GM12878 (cell line): ENCODE measurements at regions not wholly inside any gene's neighbourhood (a gene's known extent, or its start where the extent isn't known, plus 50 kb on each side); places are given as distances from the start of the nearest gene placed in this dataset.

Experiments used
- ATAC-seq: fragments of 200-7000 bp; cut with Tn5 transposase; 3 replicates; pipeline ENCODE4 v1.9.1; 2020; ENCODE audit warnings: mild to moderate bottlenecking, moderate library complexity
- BruUV-seq: library from RNA; stranded (reverse); fragments of 400-500 nt; replicated peaks from 2 replicates; lab custom pipeline; 2021; lab: Mats Ljungman, UMichigan
- CTCF ChIA-PET: fragments of 300-600 bp; sonication (Branson Sonifier 250); formaldehyde crosslinking; extraction: SDS; loops from one replicate; lab custom pipeline; 2021; ENCODE audit warnings: inconsistent platforms; lab: Yijun Ruan, JAX
- POLR2A ChIA-PET: fragments of 350-600 bp; formaldehyde crosslinking; extraction: SDS; loops from one replicate; lab custom pipeline; 2021; ENCODE audit warnings: inconsistent platforms; lab: Charles Lee
- RAD21 ChIA-PET: fragments of 300-600 bp; sonication (Branson Sonifier 250); formaldehyde crosslinking; loops from one replicate; lab custom pipeline; 2023; ENCODE audit warnings: antibody characterized with exemption; ENCODE audit not compliant: unreplicated experiment; lab: Charles Lee
- SMC1A ChIA-PET: fragments of 300-600 bp; sonication (Branson Sonifier 250); formaldehyde crosslinking; loops from one replicate; lab custom pipeline; 2023; ENCODE audit not compliant: unreplicated experiment, uncharacterized antibody; lab: Charles Lee
- DNase-seq: peaks from one replicate; pipeline ENCODE4 v3.0.0-alpha.2; 2011; ENCODE audit warnings: low read depth, low spot score
- FAIRE-seq: peaks from 3 replicates; lab custom pipeline; 2011; peaks lifted over from hg19 to GRCh38; lab: Jason Lieb, UNC
- H2AFZ ChIP-seq: 2 replicates; pipeline ENCODE4 v1.6.0; 2011; ENCODE audit warnings: low read depth, low read length, control low read depth; ENCODE audit not compliant: control insufficient read depth
- H3K27ac ChIP-seq: 2 replicates; pipeline ENCODE4 v1.5.1; 2011; ENCODE audit warnings: control low read depth; ENCODE audit not compliant: control insufficient read depth, insufficient read depth
- H3K27me3 ChIP-seq, 2 experiments: replicated peaks in 1 of 2; 2 replicates each; pipeline versions ENCODE4 v1.6.0 to v1.6.1; 2011; ENCODE audit warnings: low read length in 1 of 2; ENCODE audit not compliant: control insufficient read depth in 2 of 2, insufficient read depth in 2 of 2
- H3K36me3 ChIP-seq, 2 experiments: 2 replicates each; pipeline ENCODE4 v1.5.1; 2011; ENCODE audit warnings: low read length in 1 of 2; ENCODE audit not compliant: control insufficient read depth in 2 of 2, insufficient read depth in 2 of 2
- H3K4me1 ChIP-seq: 2 replicates; pipeline ENCODE4 v1.6.1; 2011; ENCODE audit warnings: mild to moderate bottlenecking, low read length, moderate library complexity, mixed read lengths; ENCODE audit not compliant: control insufficient read depth, insufficient read depth
- H3K4me2 ChIP-seq: 2 replicates; pipeline ENCODE4 v1.6.0; 2011; ENCODE audit warnings: control low read depth; ENCODE audit not compliant: control insufficient read depth, insufficient read depth
- H3K4me3 ChIP-seq: fragments of 200-600 bp; sonication (generic); 2 replicates; pipeline ENCODE4 v1.5.1; 2016
- H3K79me2 ChIP-seq: 2 replicates; pipeline ENCODE4 v1.6.0; 2011; ENCODE audit warnings: low read length; ENCODE audit not compliant: control insufficient read depth, insufficient read depth
- H3K9ac ChIP-seq: 2 replicates; pipeline ENCODE4 v1.8.0; 2011; ENCODE audit warnings: low read length, control low read depth, mixed read lengths; ENCODE audit not compliant: control insufficient read depth, insufficient read depth
- H3K9me3 ChIP-seq: replicated peaks from 3 replicates; pipeline ENCODE4 v1.5.1; 2011; ENCODE audit warnings: mild to moderate bottlenecking, low read length; ENCODE audit not compliant: control insufficient read depth, insufficient read depth
- H4K20me1 ChIP-seq: 2 replicates; pipeline ENCODE4 v1.6.0; 2011; ENCODE audit not compliant: control insufficient read depth, insufficient read depth
- BACH1 ChIP-seq: fragments of 450-650 bp; IDR thresholded peaks from 2 replicates; pipeline ENCODE4 v1.6.1; 2017; ENCODE audit warnings: mild to moderate bottlenecking, borderline replicate concordance
- CEBPB ChIP-seq, 2 experiments: fragments of 150-350 bp in 1 of 2; IDR thresholded peaks; 2 replicates each; pipeline ENCODE4 v1.6.1; 2012 to 2014; ENCODE audit warnings: low read depth in 2 of 2, low read length in 2 of 2, borderline replicate concordance in 1 of 2, inconsistent platforms in 1 of 2
- E4F1 ChIP-seq: fragments of 450-650 bp; IDR thresholded peaks from 2 replicates; pipeline ENCODE4 v1.6.1; 2018; ENCODE audit warnings: borderline replicate concordance, mild to moderate bottlenecking; ENCODE audit not compliant: partially characterized antibody
- IRF5 ChIP-seq: fragments of 450-650 bp; IDR thresholded peaks from 2 replicates; pipeline ENCODE4 v1.6.1; 2017; ENCODE audit warnings: borderline replicate concordance
- JUNB ChIP-seq: IDR thresholded peaks from 2 replicates; pipeline ENCODE4 v1.6.1; 2016; ENCODE audit warnings: antibody characterized with exemption, mild to moderate bottlenecking
- KAT2A ChIP-seq: conservative IDR thresholded peaks from 2 replicates; pipeline ENCODE4 v1.6.1; 2011; ENCODE audit warnings: low read depth, low read length; ENCODE audit not compliant: control insufficient read depth
- NFYB ChIP-seq: IDR thresholded peaks from 2 replicates; pipeline ENCODE4 v1.6.1; 2011; ENCODE audit warnings: low read depth, mild to moderate bottlenecking, low read length, improper control_type of control experiment, moderate library complexity; ENCODE audit not compliant: insufficient read depth
- PAX8 ChIP-seq: fragments of 450-650 bp; IDR thresholded peaks from 2 replicates; pipeline ENCODE4 v1.6.1; 2017; ENCODE audit warnings: mild to moderate bottlenecking, moderate library complexity
- RAD21 ChIP-seq: IDR thresholded peaks from 2 replicates; pipeline ENCODE4 v1.6.1; 2011; ENCODE audit warnings: mild to moderate bottlenecking, low read depth, low read length, moderate library complexity; ENCODE audit not compliant: insufficient read depth
- RUNX3 ChIP-seq: IDR thresholded peaks from 2 replicates; pipeline ENCODE4 v1.6.1; 2012; ENCODE audit warnings: low read length, inconsistent platforms
- USF2 ChIP-seq: IDR thresholded peaks from 2 replicates; pipeline ENCODE4 v1.6.1; 2011; ENCODE audit warnings: low read depth, low read length, improper control_type of control experiment, borderline replicate concordance
- ZZZ3 ChIP-seq: IDR thresholded peaks from 2 replicates; pipeline ENCODE4 v1.6.1; 2011; ENCODE audit warnings: low read depth; ENCODE audit not compliant: control insufficient read depth, insufficient read length
- WGBS: methylation state at CpG from one replicate; pipeline ENCODE4 v1.1.6; 2016; ENCODE audit warnings: low lambda C conversion rate; ENCODE audit not compliant: insufficient replicate concordance, insufficient coverage; ENCODE audit errors: missing lambda C conversion rate; 5-methylcytosine and 5-hydroxymethylcytosine counted together
- in situ Hi-C: fragments of 300-500 bp; cut with MboI; formaldehyde crosslinking; loops from 9 replicates; pipeline ENCODE4 v1.14.3; 2018; ENCODE audit warnings: mixed read lengths
- intact Hi-C: fragments of 100-400 bp; cut with micrococcal nuclease; formaldehyde crosslinking; loops from one replicate; pipeline ENCODE4 v1.14.2; 2022; ENCODE audit not compliant: unreplicated experiment

GRCh38 chr13:34087791-34088190, 269.8 kb downstream of the RFC3 start (continued):
- no peak for TF ChIP-seq CEBPB (IDR thresholded peaks at IDR 0.05; ENCODE audit: borderline replicate concordance in 1 of 2, low read depth in 2 of 2, low read length in 2 of 2)

- BruUV-seq, result no TSS peak
- intact Hi-C loops, result no loop called here
- POLR2A ChIA-PET, result no interaction called here
Measured at GRCh38 chr13:34103854-34104253, 285.9 kb downstream of the RFC3 start.

GRCh38 chr13:34104853-34105252, 286.9 kb downstream of the RFC3 start:
- RAD21 ChIA-PET, result interaction anchor here (0.6 kb wide), 1 partner anchor 197 kb away, joined by 4 read pairs; no protein-coding TSS in a partner anchor
- ATAC-seq (no peak), DNase-seq (no peak), FAIRE-seq (no peak)
- CTCF ChIA-PET, result no interaction called here
- Histone ChIP-seq H4K20me1 (no peaks in the 10 kb centered on the region), H3K4me3 (no peak overlapping the region), H3K27me3 (no peaks in the 10 kb centered on the region), H3K9ac (no peak overlapping the region), H3K79me2 (no peaks in the 10 kb centered on the region), H3K4me1 (no peaks in the 10 kb centered on the region), H3K27ac (no peak overlapping the region), H3K36me3 (no peaks in the 10 kb centered on the region), H3K4me2 (no peak overlapping the region), H2AFZ (no peak overlapping the region), H3K9me3 (no peaks in the 10 kb centered on the region; the same call in 2 of the 3 replicates)
- 47% methylated on average over 4 of the region's 4 CpGs for WGBS
- intact Hi-C loops (no loop called here), in situ Hi-C loops (no loop called here)
- no TSS peak for BruUV-seq
- SMC1A ChIA-PET, result no interaction called here
- POLR2A ChIA-PET, result no interaction called here
- no peak for TF ChIP-seq USF2
- TF ChIP-seq JUNB, result no peak
- no peak for TF ChIP-seq IRF5
- no peak for TF ChIP-seq E4F1
- no peak for TF ChIP-seq KAT2A
- TF ChIP-seq BACH1, result no peak
- no peak for TF ChIP-seq RAD21
- no peak for TF ChIP-seq NFYB
- TF ChIP-seq ZZZ3, result no peak
- no peak for TF ChIP-seq PAX8

More at GRCh38 chr13:34103854-34104253, 285.9 kb downstream of the RFC3 start:
- H3K36me3 ChIP-seq, result no peaks in the 10 kb centered on the region
- in situ Hi-C loops, result no loop called here
- no peaks in the 10 kb centered on the region for H3K4me1 ChIP-seq
- H4K20me1 ChIP-seq, result no peaks in the 10 kb centered on the region
- DNase-seq (no peak), ATAC-seq (no peak), FAIRE-seq (no peak)
- no peaks in the 10 kb centered on the region for H3K27me3 ChIP-seq
- H3K9ac ChIP-seq, result no peak overlapping the region
- H2AFZ ChIP-seq, result no peak overlapping the region
- 51% methylated on average over 4 of the region's 4 CpGs for WGBS
- no peak overlapping the region for H3K27ac ChIP-seq
- no peak overlapping the region for H3K4me3 ChIP-seq
- H3K4me2 ChIP-seq, result no peak overlapping the region
- H3K79me2 ChIP-seq, result no peaks in the 10 kb centered on the region
- no peaks in the 10 kb centered on the region for H3K9me3 ChIP-seq
- no peak for TF ChIP-seq RUNX3
- CTCF ChIA-PET, result no interaction called here
- RAD21 ChIA-PET, result no interaction called here
- SMC1A ChIA-PET, result interaction anchor here (0.8 to 1.3 kb wide), 3 partner anchors 11 to 53 kb away, joined by 3 read pairs; no protein-coding TSS in a partner anchor
